OCI-LY7 (cell line): ENCODE measurements at regions not wholly inside any gene's neighbourhood (a gene's known extent, or its start where the extent isn't known, plus 50 kb on each side); places are given as distances from the start of the nearest gene placed in this dataset.

Source experiments
- EZH2phosphoT487 ChIP-seq: fragments of 200-600 bp; sonication (generic); IDR thresholded peaks from 2 replicates; pipeline ENCODE4 v1.6.1; 2018; ENCODE audit warnings: low read depth, borderline replicate concordance, mild to moderate bottlenecking, mixed run types, antibody characterized with exemption, low read length, moderate library complexity, mixed read lengths
- TF ChIP-seq, protein P1 (sequence below): fragments of 200-600 bp; sonication (generic); conservative IDR thresholded peaks from 2 replicates; pipeline ENCODE4 v1.5.1; 2014; ENCODE audit warnings: mild to moderate bottlenecking, antibody characterized with exemption, low read length, moderate library complexity, mixed read lengths

DNA sequence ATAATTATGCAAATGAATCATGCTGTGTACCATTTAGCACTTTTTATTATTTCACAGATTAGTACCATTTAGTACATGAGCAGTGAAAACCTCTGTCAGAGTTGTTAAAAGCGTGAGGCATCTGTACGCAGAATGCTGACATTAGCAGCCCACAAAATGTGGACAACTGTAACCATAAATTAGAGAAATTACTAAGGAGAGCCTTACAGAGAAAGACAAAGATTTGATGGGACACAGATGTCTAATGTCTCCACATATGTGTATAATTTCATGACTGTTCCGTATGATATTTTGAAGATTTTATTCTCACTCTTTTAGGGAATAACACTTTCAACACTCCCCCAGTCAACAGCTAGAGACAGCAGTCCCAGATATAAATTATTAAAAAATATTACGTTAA is 414.0 kb upstream of the ANKRD30A start:
- TF ChIP-seq, protein P1, sequence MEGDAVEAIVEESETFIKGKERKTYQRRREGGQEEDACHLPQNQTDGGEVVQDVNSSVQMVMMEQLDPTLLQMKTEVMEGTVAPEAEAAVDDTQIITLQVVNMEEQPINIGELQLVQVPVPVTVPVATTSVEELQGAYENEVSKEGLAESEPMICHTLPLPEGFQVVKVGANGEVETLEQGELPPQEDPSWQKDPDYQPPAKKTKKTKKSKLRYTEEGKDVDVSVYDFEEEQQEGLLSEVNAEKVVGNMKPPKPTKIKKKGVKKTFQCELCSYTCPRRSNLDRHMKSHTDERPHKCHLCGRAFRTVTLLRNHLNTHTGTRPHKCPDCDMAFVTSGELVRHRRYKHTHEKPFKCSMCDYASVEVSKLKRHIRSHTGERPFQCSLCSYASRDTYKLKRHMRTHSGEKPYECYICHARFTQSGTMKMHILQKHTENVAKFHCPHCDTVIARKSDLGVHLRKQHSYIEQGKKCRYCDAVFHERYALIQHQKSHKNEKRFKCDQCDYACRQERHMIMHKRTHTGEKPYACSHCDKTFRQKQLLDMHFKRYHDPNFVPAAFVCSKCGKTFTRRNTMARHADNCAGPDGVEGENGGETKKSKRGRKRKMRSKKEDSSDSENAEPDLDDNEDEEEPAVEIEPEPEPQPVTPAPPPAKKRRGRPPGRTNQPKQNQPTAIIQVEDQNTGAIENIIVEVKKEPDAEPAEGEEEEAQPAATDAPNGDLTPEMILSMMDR, result no peak
- no peak for TF ChIP-seq EZH2phosphoT487
